HG02884 (cell line): ENCODE measurements at regions not wholly inside any gene's neighbourhood (a gene's known extent, or its start where the extent isn't known, plus 50 kb on each side); places are given as distances from the start of the nearest gene placed in this dataset.
"Not testable (repeated sequence)": the region's sequence is repeated elsewhere in the genome, so short reads cannot be mapped to it uniquely, and the experiment has no call there.

Source experiments
- ATAC-seq: cut with Tn5 transposase; IDR thresholded peaks from one replicate; pipeline ENCODE4 v1.9.1; 2021; ENCODE audit warnings: mild to moderate bottlenecking, moderate library complexity; ENCODE audit not compliant: unreplicated experiment

GRCh38 chr9:94183240-94183999 lies 75.7 kb upstream of the ZNF169 start:
- ATAC-seq = no peak

- no peak for ATAC-seq
Observed at GRCh38 chr9:94188246-94188645, 70.9 kb upstream of the ZNF169 start.

GRCh38 chr9:94191706-94192105 lies 67.4 kb upstream of the ZNF169 start:
- ATAC-seq = not testable (repeated sequence)

DNA sequence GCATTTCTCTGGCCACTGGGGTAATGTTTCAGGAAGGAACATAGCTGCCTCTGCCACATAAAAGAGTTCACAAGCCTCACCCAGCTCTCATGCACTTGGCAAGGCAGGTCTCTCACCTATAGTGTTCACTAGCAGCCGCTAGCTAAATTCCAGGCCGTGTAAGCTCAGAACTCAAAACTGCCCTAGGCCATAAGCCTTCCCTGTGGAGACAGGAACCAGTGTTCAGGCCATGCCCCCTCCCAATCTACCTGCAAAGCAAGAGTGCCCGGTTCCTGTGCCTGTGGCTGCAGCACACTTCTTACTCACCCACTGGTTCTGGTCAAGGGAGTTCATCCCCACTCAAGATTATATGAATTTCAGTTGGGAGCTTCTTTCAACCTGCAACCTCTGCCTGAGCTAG lies 60.7 kb upstream of the ZNF169 start:
- no peak for ATAC-seq

GRCh38 chr9:94199776-94200175 lies 59.3 kb upstream of the ZNF169 start:
- no peak for ATAC-seq

DNA sequence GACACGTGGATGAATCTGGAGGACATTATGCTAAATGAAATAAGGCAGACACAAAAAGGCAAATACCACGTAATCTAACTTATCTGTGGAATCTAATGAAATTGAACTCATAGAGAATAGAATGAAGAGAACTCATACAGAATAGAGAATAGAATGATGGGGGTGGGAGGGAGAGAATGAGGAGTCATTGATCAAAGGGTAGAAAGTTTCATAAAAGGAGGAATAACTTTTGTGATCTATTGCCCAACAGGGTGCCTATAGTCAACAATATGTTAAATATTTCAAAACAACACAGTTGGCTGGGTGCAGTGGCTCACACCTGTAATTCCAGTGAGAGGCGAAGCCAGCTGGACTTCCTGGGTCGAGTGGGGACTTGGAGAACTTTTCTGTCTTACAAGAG lies 54.9 kb upstream of the ZNF169 start:
- ATAC-seq = no peak

GRCh38 chr9:94207781-94208180 lies 51.3 kb upstream of the ZNF169 start:
- no peak for ATAC-seq
